ENCODE measurements at regions not wholly inside any gene's neighbourhood (a gene's known extent, or its start where the extent isn't known, plus 50 kb on each side); places are given as distances from the start of the nearest gene placed in this dataset.

DNA sequence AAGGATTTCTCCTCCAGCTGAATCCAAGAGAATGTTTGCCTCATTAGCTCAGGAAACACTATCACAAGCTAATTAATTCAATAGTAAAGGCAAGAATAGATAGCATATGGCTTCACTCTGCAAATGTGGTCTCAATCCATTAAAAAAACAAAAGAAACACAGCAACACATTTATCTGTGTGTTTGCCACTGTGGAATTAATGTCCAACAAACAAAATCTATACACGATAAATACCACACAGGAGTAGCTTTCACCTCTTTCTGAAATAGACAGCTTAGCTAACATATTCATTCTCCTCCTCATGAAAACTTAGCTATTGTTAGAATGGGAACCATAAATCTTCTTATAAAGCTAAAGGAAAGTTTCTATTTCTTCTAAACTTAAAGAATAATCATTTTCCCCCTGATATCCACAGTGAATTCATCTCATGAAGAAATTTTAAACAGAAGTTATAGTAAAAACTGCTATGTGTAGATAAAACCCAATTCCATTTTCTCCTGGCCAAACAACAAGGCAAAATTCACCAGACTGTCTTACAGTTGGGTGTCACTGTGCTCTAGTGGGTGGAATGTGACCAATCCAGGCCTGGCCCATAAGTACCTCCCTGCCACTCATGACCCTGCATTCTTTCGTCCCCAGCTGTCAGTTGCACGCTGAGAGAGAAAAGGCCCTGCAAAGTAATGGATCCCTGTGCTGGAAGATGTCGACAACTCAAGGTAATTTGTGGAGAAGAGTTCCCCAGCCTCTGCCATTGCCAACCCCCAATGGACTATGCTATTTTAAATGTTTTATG is 92.9 kb upstream of the NRSN1 start:
- no peak overlapping the region for H3K4me3 ChIP-seq (ENCODE audit: low read length)
- H3K9me3 ChIP-seq (ENCODE audit: low read length), result no peaks in the 10 kb centered on the region
- no peak overlapping the region for H3K4me2 ChIP-seq (ENCODE audit: low read length)
- no peaks in the 10 kb centered on the region for H4K20me1 ChIP-seq (ENCODE audit: insufficient read depth)
- no peak for TF ChIP-seq SMC3 (conservative IDR thresholded peaks at IDR 0.05; ENCODE audit: poor library complexity)
- TF ChIP-seq EZH2 (IDR thresholded peaks at IDR 0.05; ENCODE audit: borderline replicate concordance, insufficient read depth, low read length, poor library complexity, severe bottlenecking), result no peak
- TF ChIP-seq TAF1 (IDR thresholded peaks at IDR 0.05; ENCODE audit: low read depth), result no peak
- TF ChIP-seq, protein P1, sequence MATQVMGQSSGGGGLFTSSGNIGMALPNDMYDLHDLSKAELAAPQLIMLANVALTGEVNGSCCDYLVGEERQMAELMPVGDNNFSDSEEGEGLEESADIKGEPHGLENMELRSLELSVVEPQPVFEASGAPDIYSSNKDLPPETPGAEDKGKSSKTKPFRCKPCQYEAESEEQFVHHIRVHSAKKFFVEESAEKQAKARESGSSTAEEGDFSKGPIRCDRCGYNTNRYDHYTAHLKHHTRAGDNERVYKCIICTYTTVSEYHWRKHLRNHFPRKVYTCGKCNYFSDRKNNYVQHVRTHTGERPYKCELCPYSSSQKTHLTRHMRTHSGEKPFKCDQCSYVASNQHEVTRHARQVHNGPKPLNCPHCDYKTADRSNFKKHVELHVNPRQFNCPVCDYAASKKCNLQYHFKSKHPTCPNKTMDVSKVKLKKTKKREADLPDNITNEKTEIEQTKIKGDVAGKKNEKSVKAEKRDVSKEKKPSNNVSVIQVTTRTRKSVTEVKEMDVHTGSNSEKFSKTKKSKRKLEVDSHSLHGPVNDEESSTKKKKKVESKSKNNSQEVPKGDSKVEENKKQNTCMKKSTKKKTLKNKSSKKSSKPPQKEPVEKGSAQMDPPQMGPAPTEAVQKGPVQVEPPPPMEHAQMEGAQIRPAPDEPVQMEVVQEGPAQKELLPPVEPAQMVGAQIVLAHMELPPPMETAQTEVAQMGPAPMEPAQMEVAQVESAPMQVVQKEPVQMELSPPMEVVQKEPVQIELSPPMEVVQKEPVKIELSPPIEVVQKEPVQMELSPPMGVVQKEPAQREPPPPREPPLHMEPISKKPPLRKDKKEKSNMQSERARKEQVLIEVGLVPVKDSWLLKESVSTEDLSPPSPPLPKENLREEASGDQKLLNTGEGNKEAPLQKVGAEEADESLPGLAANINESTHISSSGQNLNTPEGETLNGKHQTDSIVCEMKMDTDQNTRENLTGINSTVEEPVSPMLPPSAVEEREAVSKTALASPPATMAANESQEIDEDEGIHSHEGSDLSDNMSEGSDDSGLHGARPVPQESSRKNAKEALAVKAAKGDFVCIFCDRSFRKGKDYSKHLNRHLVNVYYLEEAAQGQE (IDR thresholded peaks at IDR 0.05; ENCODE audit: borderline replicate concordance), result no peak
- TF ChIP-seq POLR2AphosphoS5 (IDR thresholded peaks at IDR 0.05), result no peak
- TF ChIP-seq MXI1 (conservative IDR thresholded peaks at IDR 0.05; ENCODE audit: poor library complexity, severe bottlenecking), result no peak
- TF ChIP-seq, protein P2, sequence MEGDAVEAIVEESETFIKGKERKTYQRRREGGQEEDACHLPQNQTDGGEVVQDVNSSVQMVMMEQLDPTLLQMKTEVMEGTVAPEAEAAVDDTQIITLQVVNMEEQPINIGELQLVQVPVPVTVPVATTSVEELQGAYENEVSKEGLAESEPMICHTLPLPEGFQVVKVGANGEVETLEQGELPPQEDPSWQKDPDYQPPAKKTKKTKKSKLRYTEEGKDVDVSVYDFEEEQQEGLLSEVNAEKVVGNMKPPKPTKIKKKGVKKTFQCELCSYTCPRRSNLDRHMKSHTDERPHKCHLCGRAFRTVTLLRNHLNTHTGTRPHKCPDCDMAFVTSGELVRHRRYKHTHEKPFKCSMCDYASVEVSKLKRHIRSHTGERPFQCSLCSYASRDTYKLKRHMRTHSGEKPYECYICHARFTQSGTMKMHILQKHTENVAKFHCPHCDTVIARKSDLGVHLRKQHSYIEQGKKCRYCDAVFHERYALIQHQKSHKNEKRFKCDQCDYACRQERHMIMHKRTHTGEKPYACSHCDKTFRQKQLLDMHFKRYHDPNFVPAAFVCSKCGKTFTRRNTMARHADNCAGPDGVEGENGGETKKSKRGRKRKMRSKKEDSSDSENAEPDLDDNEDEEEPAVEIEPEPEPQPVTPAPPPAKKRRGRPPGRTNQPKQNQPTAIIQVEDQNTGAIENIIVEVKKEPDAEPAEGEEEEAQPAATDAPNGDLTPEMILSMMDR (IDR thresholded peaks at IDR 0.05; ENCODE audit: poor library complexity, severe bottlenecking), result no peak
- no peak for TF ChIP-seq RAD21 (conservative IDR thresholded peaks at IDR 0.05)
- no peak for TF ChIP-seq EP300 (conservative IDR thresholded peaks at IDR 0.05; ENCODE audit: poor library complexity, severe bottlenecking)
- no peaks in the 10 kb centered on the region for H3K9me2 ChIP-seq (ENCODE audit: insufficient read depth, low read length)
- no peaks in the 10 kb centered on the region for H3K36me3 ChIP-seq (ENCODE audit: insufficient read depth, low read length)
- no peak overlapping the region for H2AFZ ChIP-seq (ENCODE audit: low read depth, low read length)
- no peaks in the 10 kb centered on the region for H3K27me3 ChIP-seq (ENCODE audit: insufficient read depth, low read depth, low read length)
- H3K9ac ChIP-seq (ENCODE audit: low read length), result no peak overlapping the region
- no peaks in the 10 kb centered on the region for H3F3A ChIP-seq (ENCODE audit: insufficient read depth, low read length, poor library complexity, severe bottlenecking)
- no peaks in the 10 kb centered on the region for H3K79me2 ChIP-seq (replicated peaks; ENCODE audit: insufficient read depth, low read length)
- H3K27ac ChIP-seq (ENCODE audit: low read length), result no peak overlapping the region

DNA sequence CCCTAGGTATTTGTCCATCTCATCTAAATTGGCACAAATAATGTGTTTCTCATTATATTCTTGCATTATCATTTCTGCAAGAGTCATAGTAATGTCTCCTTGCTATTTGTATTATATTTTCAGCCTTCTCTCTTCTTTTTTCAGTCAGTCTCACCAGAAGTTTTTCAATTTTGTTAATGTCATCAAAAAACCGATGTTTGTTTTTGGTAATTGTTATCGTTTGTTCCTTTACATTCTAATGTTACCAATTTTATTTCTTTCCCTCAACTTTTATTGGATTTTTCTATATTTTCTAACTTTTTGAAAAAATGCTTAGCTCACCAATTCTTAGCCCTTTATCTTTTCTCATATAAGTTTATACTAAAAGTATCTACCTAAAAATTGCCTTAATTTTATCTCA is 82.2 kb upstream of the NRSN1 start:
- no peak overlapping the region for H3K9ac ChIP-seq (ENCODE audit: low read length)
- H3K4me2 ChIP-seq (ENCODE audit: low read length), result no peak overlapping the region
- H3K4me3 ChIP-seq (ENCODE audit: low read length), result no peak overlapping the region

More for the DNA sequence above, 82.2 kb upstream of the NRSN1 start:
- TF ChIP-seq RAD21 (conservative IDR thresholded peaks at IDR 0.05), result no peak
- TF ChIP-seq TAF1 (IDR thresholded peaks at IDR 0.05; ENCODE audit: low read depth), result no peak
- no peak for TF ChIP-seq SMC3 (conservative IDR thresholded peaks at IDR 0.05; ENCODE audit: poor library complexity)
- no peak for TF ChIP-seq EZH2 (IDR thresholded peaks at IDR 0.05; ENCODE audit: borderline replicate concordance, insufficient read depth, low read length, poor library complexity, severe bottlenecking)
- TF ChIP-seq MXI1 (conservative IDR thresholded peaks at IDR 0.05; ENCODE audit: poor library complexity, severe bottlenecking), result no peak
- no peak for TF ChIP-seq POLR2AphosphoS5 (IDR thresholded peaks at IDR 0.05)
- TF ChIP-seq, protein P2 (IDR thresholded peaks at IDR 0.05; ENCODE audit: poor library complexity, severe bottlenecking), result no peak
- no peak for TF ChIP-seq EP300 (conservative IDR thresholded peaks at IDR 0.05; ENCODE audit: poor library complexity, severe bottlenecking)
- TF ChIP-seq, protein P1 (IDR thresholded peaks at IDR 0.05; ENCODE audit: borderline replicate concordance), result no peak
- no peaks in the 10 kb centered on the region for H3K79me2 ChIP-seq (replicated peaks; ENCODE audit: insufficient read depth, low read length)
- H3K27ac ChIP-seq (ENCODE audit: low read length), result no peak overlapping the region
- no peak overlapping the region for H2AFZ ChIP-seq (ENCODE audit: low read depth, low read length)
- no peaks in the 10 kb centered on the region for H3F3A ChIP-seq (ENCODE audit: insufficient read depth, low read length, poor library complexity, severe bottlenecking)
- no peaks in the 10 kb centered on the region for H3K27me3 ChIP-seq (ENCODE audit: insufficient read depth, low read depth, low read length)
- H3K36me3 ChIP-seq (ENCODE audit: insufficient read depth, low read length), result no peaks in the 10 kb centered on the region
- no peaks in the 10 kb centered on the region for H3K9me3 ChIP-seq (ENCODE audit: low read length)
- no peaks in the 10 kb centered on the region for H3K9me2 ChIP-seq (ENCODE audit: insufficient read depth, low read length)
- no peaks in the 10 kb centered on the region for H4K20me1 ChIP-seq (ENCODE audit: insufficient read depth)

Data from neural cell (in vitro differentiated cells).